ACC112 (cell line): ENCODE measurements at regions not wholly inside any gene's neighbourhood (a gene's known extent, or its start where the extent isn't known, plus 50 kb on each side); places are given as distances from the start of the nearest gene placed in this dataset.
"Not testable (repeated sequence)": the region's sequence is repeated elsewhere in the genome, so short reads cannot be mapped to it uniquely, and the experiment has no call there.

Experiments used
- H2AFZ ChIP-seq: fragments of 200-600 bp; sonication (generic); one replicate; pipeline ENCODE4 v1.6.0; 2017; ENCODE audit warnings: antibody characterized with exemption, low read length; ENCODE audit not compliant: unreplicated experiment
- H3K27ac ChIP-seq: fragments of 200-600 bp; sonication (generic); 2 replicates; pipeline ENCODE4 v1.5.1; 2014; ENCODE audit warnings: low read depth, mild to moderate bottlenecking, antibody characterized with exemption, low read length, moderate library complexity
- H3K27me3 ChIP-seq: fragments of 200-600 bp; sonication (generic); 2 replicates; pipeline ENCODE4 v1.6.1; 2014; ENCODE audit warnings: mild to moderate bottlenecking, antibody characterized with exemption, low read length, moderate library complexity, mixed read lengths; ENCODE audit not compliant: insufficient read depth
- H3K36me3 ChIP-seq: fragments of 200-600 bp; sonication (generic); 2 replicates; pipeline ENCODE4 v1.6.1; 2016; ENCODE audit warnings: mild to moderate bottlenecking, antibody characterized with exemption, low read length, moderate library complexity, mixed read lengths; ENCODE audit not compliant: insufficient read depth
- H3K4me1 ChIP-seq: fragments of 200-600 bp; sonication (generic); one replicate; pipeline ENCODE4 v1.6.1; 2016; ENCODE audit warnings: low read length, mixed read lengths; ENCODE audit not compliant: insufficient read depth, unreplicated experiment, control insufficient read depth
- H3K4me3 ChIP-seq: fragments of 200-600 bp; sonication (generic); 2 replicates; pipeline ENCODE4 v1.5.1; 2014; ENCODE audit warnings: mild to moderate bottlenecking, low read depth, low read length
- H3K79me2 ChIP-seq: fragments of 200-600 bp; sonication (generic); one replicate; pipeline ENCODE4 v1.6.0; 2016; ENCODE audit warnings: low read length; ENCODE audit not compliant: control insufficient read depth, unreplicated experiment, insufficient read depth

- not testable (repeated sequence) for H3K27me3 ChIP-seq, H3K79me2 ChIP-seq
These were observed 2240.6 kb downstream of the EPHA3 start for GRCh38 chr3:91348064-91348463.

GRCh38 chr3:91349072-91349471, 2241.7 kb downstream of the EPHA3 start:
- H2AFZ ChIP-seq, H3K27ac ChIP-seq, H3K27me3 ChIP-seq, H3K79me2 ChIP-seq, H3K4me3 ChIP-seq, H3K36me3 ChIP-seq, H3K4me1 ChIP-seq: not testable (repeated sequence)

More at GRCh38 chr3:91348064-91348463, 2240.6 kb downstream of the EPHA3 start:
- not testable (repeated sequence) for H3K27ac ChIP-seq, H2AFZ ChIP-seq, H3K4me1 ChIP-seq, H3K4me3 ChIP-seq, H3K36me3 ChIP-seq

- H3K79me2 ChIP-seq, H3K4me3 ChIP-seq, H3K27me3 ChIP-seq, H3K27ac ChIP-seq, H3K36me3 ChIP-seq, H2AFZ ChIP-seq, H3K4me1 ChIP-seq: not testable (repeated sequence)
These were observed 2244.7 kb downstream of the EPHA3 start for GRCh38 chr3:91352161-91352560.

- not testable (repeated sequence) for H3K36me3 ChIP-seq, H2AFZ ChIP-seq
These were observed 2251.9 kb downstream of the EPHA3 start for GRCh38 chr3:91359278-91359677.

GRCh38 chr3:91383100-91383894, 2275.9 kb downstream of the EPHA3 start:
- not testable (repeated sequence) for H3K79me2 ChIP-seq, H3K27ac ChIP-seq, H3K4me1 ChIP-seq, H3K27me3 ChIP-seq, H3K36me3 ChIP-seq
- H2AFZ ChIP-seq = peak overlapping the region; percentile 73
- H3K4me3 ChIP-seq = peak overlapping the region; percentile 25; the same call in 1 of the 2 replicates

More at GRCh38 chr3:91359278-91359677, 2251.9 kb downstream of the EPHA3 start:
- not testable (repeated sequence) for H3K79me2 ChIP-seq, H3K27me3 ChIP-seq, H3K4me1 ChIP-seq, H3K4me3 ChIP-seq, H3K27ac ChIP-seq

GRCh38 chr3:91403938-91404337, 2296.5 kb downstream of the EPHA3 start:
- H3K36me3 ChIP-seq, H3K27ac ChIP-seq, H3K79me2 ChIP-seq, H3K4me3 ChIP-seq, H3K4me1 ChIP-seq, H2AFZ ChIP-seq, H3K27me3 ChIP-seq: not testable (repeated sequence)

- H3K4me1 ChIP-seq = not testable (repeated sequence)
These were observed 2334.6 kb downstream of the EPHA3 start for GRCh38 chr3:91442063-91442462.

GRCh38 chr3:91442483-91442882, 2335.1 kb downstream of the EPHA3 start:
- H2AFZ ChIP-seq, H3K36me3 ChIP-seq, H3K79me2 ChIP-seq, H3K4me3 ChIP-seq, H3K27me3 ChIP-seq, H3K4me1 ChIP-seq, H3K27ac ChIP-seq: not testable (repeated sequence)

More at GRCh38 chr3:91442063-91442462, 2334.6 kb downstream of the EPHA3 start:
- H2AFZ ChIP-seq, H3K79me2 ChIP-seq, H3K36me3 ChIP-seq, H3K27me3 ChIP-seq, H3K4me3 ChIP-seq, H3K27ac ChIP-seq: not testable (repeated sequence)

- H3K79me2 ChIP-seq, H3K4me1 ChIP-seq, H2AFZ ChIP-seq, H3K4me3 ChIP-seq, H3K27me3 ChIP-seq, H3K27ac ChIP-seq, H3K36me3 ChIP-seq: not testable (repeated sequence)
These were observed 2341.0 kb downstream of the EPHA3 start for GRCh38 chr3:91448379-91448778.

GRCh38 chr3:91466517-91466916, 2359.1 kb downstream of the EPHA3 start:
- not testable (repeated sequence) for H3K36me3 ChIP-seq, H3K4me3 ChIP-seq, H3K4me1 ChIP-seq, H3K27ac ChIP-seq, H3K79me2 ChIP-seq, H3K27me3 ChIP-seq, H2AFZ ChIP-seq

GRCh38 chr3:91469251-91469650, 2361.8 kb downstream of the EPHA3 start:
- not testable (repeated sequence) for H3K79me2 ChIP-seq, H3K4me3 ChIP-seq, H3K27ac ChIP-seq, H3K27me3 ChIP-seq, H3K4me1 ChIP-seq, H2AFZ ChIP-seq, H3K36me3 ChIP-seq
